HTR-8/SVneo (cell line): ENCODE measurements at regions not wholly inside any gene's neighbourhood (a gene's known extent, or its start where the extent isn't known, plus 50 kb on each side); places are given as distances from the start of the nearest gene placed in this dataset.

Experiments used
- DNase-seq: peaks from one replicate; pipeline ENCODE4 v3.0.0; 2011; ENCODE audit warnings: low spot score, mixed read lengths; ENCODE audit not compliant: insufficient read length
- FAIRE-seq: peaks from 2 replicates; lab custom pipeline; 2011; peaks lifted over from hg19 to GRCh38; lab: Jason Lieb, UNC

GRCh38 chr9:107386396-107386795 is 103.2 kb downstream of the KLF4 start:
- DNase-seq (no peak), FAIRE-seq (no peak)
